Mesenchymal stem cell (in vitro differentiated cells and primary cell): ENCODE measurements at regions not wholly inside any gene's neighbourhood (a gene's known extent, or its start where the extent isn't known, plus 50 kb on each side); places are given as distances from the start of the nearest gene placed in this dataset.

Experiments used
- DNase-seq: peaks from one replicate; pipeline ENCODE4 v3.0.0-alpha.2; 2013
- H2AFZ ChIP-seq: one replicate; pipeline ENCODE4 v1.6.1; 2013; ENCODE audit warnings: low read depth, mild to moderate bottlenecking, control low read depth, inconsistent platforms, low read length, moderate library complexity
- H2AK5ac ChIP-seq: 2 replicates; pipeline ENCODE4 v1.6.1; 2013; ENCODE audit warnings: low read length, moderate library complexity, mild to moderate bottlenecking, inconsistent platforms; ENCODE audit not compliant: severe bottlenecking
- H2BK120ac ChIP-seq: one replicate; pipeline ENCODE4 v1.6.1; 2013; ENCODE audit warnings: low read depth, mild to moderate bottlenecking, inconsistent platforms, low read length, moderate library complexity
- H2BK12ac ChIP-seq, 2 experiments: one replicate each; pipeline ENCODE4 v1.6.1; 2013; ENCODE audit warnings: inconsistent platforms in 2 of 2, low read length in 2 of 2, mild to moderate bottlenecking in 2 of 2, moderate library complexity in 2 of 2, control low read depth in 1 of 2
- H2BK15ac ChIP-seq: one replicate; pipeline ENCODE4 v1.6.1; 2013; ENCODE audit warnings: mild to moderate bottlenecking, low read depth, inconsistent platforms; ENCODE audit not compliant: poor library complexity, severe bottlenecking
- H2BK5ac ChIP-seq: 2 replicates; pipeline ENCODE4 v1.6.1; 2013; ENCODE audit warnings: low read depth, mild to moderate bottlenecking, low read length, control low read depth, inconsistent platforms; ENCODE audit not compliant: poor library complexity, severe bottlenecking
- H3K14ac ChIP-seq, 2 experiments: one replicate each; pipeline ENCODE4 v1.6.1; 2013; ENCODE audit warnings: inconsistent platforms in 2 of 2, low read length in 2 of 2, control low read depth in 1 of 2, mild to moderate bottlenecking in 1 of 2, moderate library complexity in 1 of 2
- H3K18ac ChIP-seq, 2 experiments: one replicate each; pipeline ENCODE4 v1.6.1; 2013; ENCODE audit warnings: inconsistent platforms in 2 of 2, low read length in 2 of 2, control low read depth in 1 of 2, low read depth in 1 of 2, mild to moderate bottlenecking in 1 of 2
- H3K23ac ChIP-seq, 2 experiments: one replicate each; pipeline ENCODE4 v1.6.1; 2013; ENCODE audit warnings: inconsistent platforms in 2 of 2, low read length in 2 of 2, mild to moderate bottlenecking in 2 of 2, moderate library complexity in 2 of 2, control low read depth in 1 of 2
- H3K27ac ChIP-seq: 2 replicates; pipeline ENCODE4 v1.5.1; 2013; ENCODE audit warnings: mild to moderate bottlenecking, moderate library complexity, low read length, control low read depth, inconsistent platforms; ENCODE audit not compliant: poor library complexity, severe bottlenecking
- H3K27me3 ChIP-seq, 2 experiments: 2 replicates each; pipeline versions ENCODE4 v1.6.1 to v1.7.0; 2013; ENCODE audit warnings: low read length in 2 of 2, mild to moderate bottlenecking in 2 of 2, moderate library complexity in 2 of 2, control low read depth in 1 of 2, inconsistent platforms in 1 of 2; ENCODE audit not compliant: control insufficient read depth in 1 of 2, insufficient read depth in 1 of 2
- H3K36me3 ChIP-seq, 2 experiments: 2 replicates each; pipeline versions ENCODE4 v1.6.1 to v1.7.0; 2013; ENCODE audit warnings: low read length in 2 of 2, control low read depth in 1 of 2, inconsistent platforms in 1 of 2, low read depth in 1 of 2, mild to moderate bottlenecking in 1 of 2; ENCODE audit not compliant: insufficient read depth in 2 of 2, control insufficient read depth in 1 of 2
- H3K4ac ChIP-seq, 2 experiments: one replicate each; pipeline ENCODE4 v1.6.1; 2013; ENCODE audit warnings: inconsistent platforms in 2 of 2, low read length in 2 of 2, mild to moderate bottlenecking in 2 of 2, moderate library complexity in 2 of 2, control low read depth in 1 of 2, low read depth in 1 of 2
- H3K4me1 ChIP-seq: 2 replicates; pipeline ENCODE4 v1.6.1; 2013; ENCODE audit warnings: low read depth, low read length, control low read depth; ENCODE audit not compliant: control insufficient read depth, insufficient read depth
- H3K4me2 ChIP-seq: 2 replicates; pipeline ENCODE4 v1.6.1; 2013; ENCODE audit warnings: low read length, mild to moderate bottlenecking, inconsistent platforms; ENCODE audit not compliant: poor library complexity, severe bottlenecking
- H3K4me3 ChIP-seq, 2 experiments: 2 replicates each; pipeline versions ENCODE4 v1.5.1 to v1.7.0; 2013; ENCODE audit warnings: low read length in 2 of 2, mild to moderate bottlenecking in 2 of 2, control low read depth in 1 of 2, low read depth in 1 of 2; ENCODE audit not compliant: insufficient read depth in 1 of 2
- H3K79me1 ChIP-seq: replicated peaks from 2 replicates; pipeline ENCODE4 v1.6.1; 2013; ENCODE audit warnings: mild to moderate bottlenecking, control low read depth, low read length, inconsistent platforms; ENCODE audit not compliant: poor library complexity, severe bottlenecking
- H3K9ac ChIP-seq: 2 replicates; pipeline ENCODE4 v1.7.0; 2013; ENCODE audit warnings: mild to moderate bottlenecking, low read length, moderate library complexity
- H3K9me3 ChIP-seq: 2 replicates; pipeline ENCODE4 v1.7.0; 2013; ENCODE audit warnings: mild to moderate bottlenecking, low read length; ENCODE audit not compliant: control insufficient read depth
- H4K8ac ChIP-seq: one replicate; pipeline ENCODE4 v1.6.1; 2013; ENCODE audit warnings: inconsistent platforms, mild to moderate bottlenecking, low read length, moderate library complexity
- H4K91ac ChIP-seq: one replicate; pipeline ENCODE4 v1.6.1; 2013; ENCODE audit warnings: mild to moderate bottlenecking, low read length, inconsistent platforms
- WGBS: methylation state at CpG from one replicate; pipeline ENCODE4 v1.1.7; 2013; ENCODE audit warnings: mixed read lengths; 5-methylcytosine and 5-hydroxymethylcytosine counted together

- H3K9me3 ChIP-seq: peaks cover 13% of the 10 kb centered on the region
- 67% methylated on average over 3 of the region's 3 CpGs for WGBS
- no peak overlapping the region for H2AFZ ChIP-seq
- no peak overlapping the region for H3K4me3 ChIP-seq
- no peak overlapping the region for H3K9ac ChIP-seq
- no peaks in the 10 kb centered on the region for H3K36me3 ChIP-seq
- no peak overlapping the region for H4K8ac ChIP-seq
- H3K23ac ChIP-seq: no peak overlapping the region
- H2BK120ac ChIP-seq: no peak overlapping the region
- H2AK5ac ChIP-seq: no peak overlapping the region
- no peak overlapping the region for H3K14ac ChIP-seq
- no peak overlapping the region for H2BK5ac ChIP-seq
- no peak overlapping the region for H3K27ac ChIP-seq
- no peaks in the 10 kb centered on the region for H3K27me3 ChIP-seq
- H2BK12ac ChIP-seq: no peak overlapping the region
- H3K18ac ChIP-seq: no peak overlapping the region
- no peak overlapping the region for H2BK15ac ChIP-seq
- H3K79me1 ChIP-seq: no peaks in the 10 kb centered on the region
- H3K4me1 ChIP-seq: peaks cover 3% of the 10 kb centered on the region
- no peak overlapping the region for H3K4ac ChIP-seq
- no peak overlapping the region for H4K91ac ChIP-seq
- no peak overlapping the region for H3K4me2 ChIP-seq
- no peak for DNase-seq
These were observed 84.8 kb upstream of the ITGA6 start for GRCh38 chr2:172342611-172343010.

GRCh38 chr2:172344159-172344558, 83.2 kb upstream of the ITGA6 start:
- Histone ChIP-seq H3K14ac (no peak overlapping the region), H3K4me3 (no peak overlapping the region), H3K4me1 (peaks cover 3% of the 10 kb centered on the region), H3K4ac (no peak overlapping the region), H3K36me3 (no peaks in the 10 kb centered on the region), H4K91ac (no peak overlapping the region), H3K79me1 (no peaks in the 10 kb centered on the region), H3K4me2 (no peak overlapping the region), H4K8ac (no peak overlapping the region), H3K27ac (no peak overlapping the region), H3K18ac (no peak overlapping the region), H3K9me3 (peaks cover 13% of the 10 kb centered on the region), H2AK5ac (no peak overlapping the region), H2AFZ (no peak overlapping the region), H3K9ac (no peak overlapping the region), H2BK5ac (no peak overlapping the region), H2BK120ac (no peak overlapping the region), H2BK12ac (no peak overlapping the region), H3K27me3 (no peaks in the 10 kb centered on the region), H3K23ac (no peak overlapping the region), H2BK15ac (no peak overlapping the region)
- no peak for DNase-seq
- 85% methylated on average over 1 of the region's 2 CpGs for WGBS

GRCh38 chr2:172345956-172346555, 81.3 kb upstream of the ITGA6 start:
- no peaks in the 10 kb centered on the region for H3K79me1 ChIP-seq
- no peak overlapping the region for H3K4ac ChIP-seq
- H3K9ac ChIP-seq: no peak overlapping the region
- H2BK12ac ChIP-seq: no peak overlapping the region
- H3K14ac ChIP-seq: no peak overlapping the region
- no peak overlapping the region for H3K23ac ChIP-seq
- H2BK120ac ChIP-seq: no peak overlapping the region
- H3K18ac ChIP-seq: no peak overlapping the region
- H3K4me3 ChIP-seq: no peak overlapping the region
- no peak overlapping the region for H2BK5ac ChIP-seq
- no peak overlapping the region for H3K27ac ChIP-seq
- 80% methylated on average over 1 of the region's 1 CpG for WGBS
- no peaks in the 10 kb centered on the region for H3K4me1 ChIP-seq
- no peak overlapping the region for H4K8ac ChIP-seq
- H2AFZ ChIP-seq: no peak overlapping the region
- no peak overlapping the region for H3K4me2 ChIP-seq
- no peak overlapping the region for H2AK5ac ChIP-seq
- no peak overlapping the region for H4K91ac ChIP-seq
- peaks cover 13% of the 10 kb centered on the region for H3K9me3 ChIP-seq
- no peak overlapping the region for H2BK15ac ChIP-seq
- H3K27me3 ChIP-seq: no peaks in the 10 kb centered on the region
- DNase-seq: no peak
- H3K36me3 ChIP-seq: no peaks in the 10 kb centered on the region

GRCh38 chr2:172348555-172349288, 78.7 kb upstream of the ITGA6 start:
- no peak overlapping the region for H3K23ac ChIP-seq
- no peak overlapping the region for H3K4ac ChIP-seq
- H3K4me2 ChIP-seq: no peak overlapping the region
- no peak overlapping the region for H4K8ac ChIP-seq
- WGBS: 74% methylated on average over 3 of the region's 4 CpGs
- no peak overlapping the region for H3K9ac ChIP-seq
- DNase-seq: no peak
- H2AK5ac ChIP-seq: no peak overlapping the region
- peaks cover 0 to 7% of the 10 kb centered on the region in 2 experiments for H3K27me3 ChIP-seq
- H3K18ac ChIP-seq: no peak overlapping the region
- no peak overlapping the region for H2BK120ac ChIP-seq
- H3K27ac ChIP-seq: no peak overlapping the region
- H3K36me3 ChIP-seq: no peaks in the 10 kb centered on the region
- H3K14ac ChIP-seq: no peak overlapping the region
- H3K4me3 ChIP-seq: no peak overlapping the region
- no peak overlapping the region for H2BK5ac ChIP-seq
- no peak overlapping the region for H4K91ac ChIP-seq
- no peaks in the 10 kb centered on the region for H3K4me1 ChIP-seq
- peaks cover 12% of the 10 kb centered on the region for H3K9me3 ChIP-seq
- H2AFZ ChIP-seq: no peak overlapping the region
- H3K79me1 ChIP-seq: no peaks in the 10 kb centered on the region
- H2BK12ac ChIP-seq: no peak overlapping the region
- H2BK15ac ChIP-seq: no peak overlapping the region
